ENCODE measurements at regions not wholly inside any gene's neighbourhood (a gene's known extent, or its start where the extent isn't known, plus 50 kb on each side); places are given as distances from the start of the nearest gene placed in this dataset.
"Not testable (repeated sequence)": the region's sequence is repeated elsewhere in the genome, so short reads cannot be mapped to it uniquely, and the experiment has no call there.

DNA sequence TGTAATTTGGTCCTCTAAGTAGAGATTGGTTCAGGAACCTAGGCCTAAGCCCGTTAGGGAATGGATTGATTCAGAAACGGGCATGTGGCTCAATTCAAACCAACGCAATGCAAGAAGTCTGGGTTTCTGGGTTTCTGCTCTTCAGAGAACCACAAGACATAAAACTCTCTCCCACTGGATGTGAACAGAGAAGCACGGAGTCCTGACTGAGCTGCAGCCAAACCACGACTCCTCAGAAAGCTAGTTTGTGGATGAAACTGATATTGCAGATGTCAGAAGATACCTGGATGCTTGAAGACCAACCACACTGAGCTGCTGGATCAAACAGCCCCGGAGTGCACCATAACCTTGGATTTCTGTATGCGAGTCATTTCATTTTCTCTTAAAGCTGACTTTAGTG, 50.0 kb downstream of the SOD2 start:
- DNase-seq: no peak

DNA sequence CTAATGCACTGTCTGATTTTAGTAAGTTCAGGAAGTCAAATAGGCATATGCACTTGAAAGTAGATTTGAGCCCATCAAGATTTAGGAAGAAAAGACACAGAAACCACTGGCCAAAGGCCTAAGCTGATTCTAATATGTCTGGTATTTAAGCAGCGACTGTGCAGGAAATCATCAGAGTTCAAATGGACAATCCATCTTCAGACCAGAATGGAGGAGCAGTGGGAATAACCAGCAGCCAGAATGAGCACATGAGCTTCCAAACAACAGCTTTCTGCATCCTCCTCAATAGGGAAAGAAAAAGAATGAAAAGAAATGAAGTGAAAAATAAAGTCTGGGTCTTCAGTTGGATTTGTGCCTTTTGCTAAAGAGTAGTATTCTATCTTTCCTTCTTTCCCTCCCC, 50.6 kb downstream of the SOD2 start:
- DNase-seq: no peak

DNA sequence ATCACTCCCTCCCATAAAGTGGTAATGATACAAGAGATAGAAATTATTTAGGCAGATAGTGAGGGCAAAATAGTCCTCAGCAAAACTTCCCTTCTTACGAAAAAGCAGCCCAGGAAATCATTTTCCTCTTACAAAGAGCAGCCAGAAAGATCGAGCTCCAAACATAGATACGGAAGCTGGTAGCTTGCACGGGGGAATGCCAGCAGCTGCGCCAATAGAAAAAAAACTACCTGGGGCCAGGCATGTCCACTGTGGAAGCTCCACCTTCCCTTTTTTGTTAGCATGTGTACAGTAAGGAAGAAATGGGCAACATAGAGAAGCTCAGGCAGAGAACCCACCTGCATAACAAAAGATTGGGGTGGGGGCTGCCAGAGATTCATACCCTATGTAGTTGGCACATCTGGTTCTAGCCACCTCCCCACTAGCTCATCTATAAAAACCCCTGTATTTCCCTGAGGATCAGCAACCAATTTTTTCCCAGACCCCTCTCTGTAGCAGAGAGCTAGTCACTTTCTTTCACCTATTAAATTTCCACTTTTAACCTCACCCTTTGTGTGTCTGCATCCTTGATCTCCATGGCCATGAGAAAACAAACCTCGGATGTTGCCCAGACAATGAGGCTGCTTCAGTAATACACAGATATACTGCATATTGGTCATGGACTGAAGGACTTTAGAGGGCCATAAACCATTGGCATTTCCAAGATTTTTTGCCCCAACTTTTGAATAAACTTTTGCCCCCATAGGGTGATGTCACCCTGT, 52.1 kb downstream of the SOD2 start:
- no peak for DNase-seq

- DNase-seq: no peak
These were observed 52.7 kb downstream of the SOD2 start for GRCh38 chr6:159640322-159640721.

GRCh38 chr6:159639721-159640120, 53.3 kb downstream of the SOD2 start:
- DNase-seq: no peak

GRCh38 chr6:159633196-159633595, 59.8 kb downstream of the SOD2 start:
- peak; percentile 43 for DNase-seq

- DNase-seq: no peak
These were observed 61.2 kb downstream of the SOD2 start for GRCh38 chr6:159631886-159632285.

- no peak for DNase-seq
These were observed 65.1 kb downstream of the SOD2 start for GRCh38 chr6:159627939-159628338.

DNA sequence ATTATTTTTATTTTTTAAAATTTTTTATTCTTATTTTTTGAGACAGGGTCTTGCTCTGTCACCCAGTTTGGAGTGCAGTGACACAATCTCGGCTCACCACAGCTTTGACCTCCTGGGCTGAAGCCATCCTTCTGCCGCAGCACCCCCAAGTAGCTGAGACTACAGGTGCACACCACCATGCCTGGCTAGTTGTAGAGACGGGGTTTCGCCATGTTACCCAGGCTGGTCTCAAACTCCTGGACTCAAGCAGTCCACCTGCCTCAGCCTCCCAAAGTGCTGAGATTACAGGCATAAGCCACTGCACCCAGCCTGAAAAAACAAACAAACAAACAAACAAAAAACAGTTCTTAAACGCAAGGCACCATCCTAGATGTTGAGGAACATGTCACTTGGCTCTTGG, 66.5 kb downstream of the SOD2 start:
- DNase-seq: not testable (repeated sequence)

- no peak for DNase-seq
These were observed 69.9 kb downstream of the SOD2 start for GRCh38 chr6:159623156-159623555.

GRCh38 chr6:159620947-159621346, 72.1 kb downstream of the SOD2 start:
- DNase-seq: no peak

DNA sequence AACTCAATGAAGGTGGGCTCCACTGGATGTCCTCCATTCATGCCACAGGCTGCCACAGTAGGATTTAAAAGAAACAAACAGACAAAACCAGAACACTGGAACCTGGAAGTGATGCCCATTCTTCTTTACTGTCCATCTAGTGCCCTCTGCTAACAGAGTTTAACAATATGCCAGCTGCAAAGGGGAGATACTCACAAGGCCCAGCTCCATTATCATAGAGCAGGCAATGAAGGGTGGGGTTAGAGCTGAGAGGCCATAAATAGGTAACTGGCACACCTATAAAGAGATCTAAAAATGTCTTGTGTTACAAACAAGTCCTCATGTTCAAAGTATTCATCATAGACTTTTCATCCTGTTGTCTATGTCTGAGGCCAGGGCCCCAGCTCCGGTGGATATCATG, 75.6 kb downstream of the SOD2 start:
- no peak for DNase-seq

DNA sequence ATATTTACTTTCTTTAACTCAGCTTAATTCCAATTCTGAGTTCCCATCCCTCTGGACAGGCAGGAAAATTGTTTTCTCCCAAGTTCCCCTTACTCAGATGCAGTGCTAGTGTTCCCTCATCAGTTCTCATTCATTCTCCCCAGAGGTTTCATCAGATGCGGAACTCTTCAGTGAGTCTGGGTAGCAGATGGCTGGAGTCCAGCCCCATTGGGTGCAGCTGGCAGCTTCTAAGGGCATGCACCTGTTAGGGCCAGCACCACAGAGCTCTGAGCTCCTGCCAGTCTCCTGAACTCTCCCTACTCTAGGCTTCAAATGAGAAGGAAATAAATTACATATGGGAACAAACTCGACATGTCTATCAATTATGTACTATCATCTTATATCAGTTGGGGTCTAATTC, 76.6 kb downstream of the SOD2 start:
- no peak for DNase-seq

DNA sequence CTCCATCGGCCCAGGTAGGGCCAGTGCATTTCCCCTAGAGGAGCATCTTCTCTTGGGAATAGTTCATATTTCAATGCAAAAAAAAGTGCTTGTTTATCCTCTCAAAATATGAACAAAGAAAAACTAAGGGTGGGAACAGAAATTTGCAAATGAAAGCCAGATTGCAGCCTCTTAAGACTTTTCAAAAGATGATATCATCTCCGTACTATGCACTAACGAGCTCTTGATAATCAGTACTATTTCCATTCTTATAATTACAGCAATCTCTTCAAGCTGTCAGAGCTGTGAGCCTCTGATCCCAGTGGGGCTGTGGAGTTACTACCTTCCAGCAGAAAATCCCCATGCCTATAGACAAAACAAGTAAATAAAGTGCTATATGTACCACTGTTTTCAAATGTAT, 77.1 kb downstream of the SOD2 start:
- no peak for DNase-seq

DNA sequence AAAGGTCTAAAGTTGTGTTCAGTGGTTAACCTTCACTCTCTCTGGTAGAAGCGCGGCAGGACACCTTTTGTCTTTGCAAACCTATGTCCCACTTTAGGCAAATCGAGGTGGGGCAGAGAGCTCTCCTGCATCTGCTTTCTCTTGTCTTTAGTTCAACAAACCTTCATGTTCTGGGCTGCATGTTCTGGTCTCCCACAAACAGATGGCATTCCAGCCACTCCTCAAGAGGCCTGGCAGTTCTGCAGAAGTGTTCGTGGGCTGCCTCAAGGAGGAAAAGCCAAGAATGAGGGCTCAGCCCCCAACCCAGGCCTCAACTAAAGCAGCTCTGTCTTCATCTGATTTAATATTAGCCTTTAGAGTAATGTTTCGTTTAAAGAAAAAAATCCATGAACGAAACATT, 82.2 kb downstream of the SOD2 start:
- DNase-seq: no peak

GRCh38 chr6:159609652-159610178, 83.3 kb downstream of the SOD2 start:
- no peak for DNase-seq

DNA sequence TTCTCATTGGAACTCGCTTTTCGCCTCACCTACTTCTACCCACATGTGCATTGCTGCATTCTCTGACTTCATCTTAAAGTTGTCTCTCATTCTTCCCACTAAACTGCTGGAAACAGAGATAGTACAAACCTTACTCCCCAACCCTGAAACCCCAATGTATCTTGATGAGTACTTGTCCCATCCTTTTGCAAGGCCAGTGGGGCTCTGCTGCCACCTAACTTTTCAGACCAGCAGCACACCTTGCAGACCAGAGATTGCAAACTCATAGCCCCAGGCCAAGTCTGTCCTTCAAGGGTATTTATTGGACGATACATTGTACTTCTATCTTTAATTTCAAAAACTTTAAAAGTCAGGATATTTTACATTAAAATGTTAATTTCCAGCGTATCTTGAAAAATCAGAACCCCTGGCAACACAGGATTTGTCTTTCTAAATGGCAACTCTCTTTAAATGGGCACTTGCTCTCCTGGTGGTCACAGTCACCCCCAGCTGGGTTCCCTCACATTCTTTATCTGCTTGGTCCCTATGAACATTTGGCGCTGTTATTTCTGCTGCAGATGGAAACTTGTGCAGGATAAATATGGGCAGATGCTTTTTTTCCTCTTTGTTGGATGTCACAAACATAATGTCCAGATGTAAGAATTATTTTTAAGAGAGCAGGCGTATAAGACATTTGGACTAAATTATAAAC, 83.9 kb downstream of the SOD2 start:
- DNase-seq: peak; percentile 62

- no peak for DNase-seq
These were observed 86.3 kb downstream of the SOD2 start for GRCh38 chr6:159606786-159607185.

DNA sequence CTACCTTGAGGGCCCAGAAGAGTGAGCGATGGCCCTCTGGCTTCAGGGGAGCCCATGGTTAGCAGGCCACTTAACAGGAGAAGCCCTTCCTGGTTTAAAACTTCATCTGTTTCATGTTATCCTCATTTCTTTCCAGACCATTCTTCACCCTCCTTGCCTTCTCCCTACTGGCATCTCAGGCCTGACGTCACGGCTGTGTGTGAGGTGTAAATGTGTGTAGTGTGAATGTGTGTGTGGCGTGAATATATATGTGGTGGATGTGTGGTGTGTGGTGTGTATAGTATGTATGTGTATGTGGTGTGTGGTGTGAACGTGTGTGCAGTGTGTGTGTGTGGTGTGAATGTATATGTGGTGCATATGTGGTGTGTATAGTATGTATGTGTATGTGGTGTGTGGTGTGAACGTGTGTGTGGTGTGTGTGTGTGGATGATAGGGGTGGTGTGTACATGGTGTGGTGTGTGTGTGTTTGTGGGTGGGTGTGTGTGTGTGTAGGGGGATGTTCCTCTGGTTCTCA, 88.5 kb downstream of the SOD2 start:
- DNase-seq: no peak

GRCh38 chr6:159602431-159603041, 90.5 kb downstream of the SOD2 start:
- no peak for DNase-seq

DNA sequence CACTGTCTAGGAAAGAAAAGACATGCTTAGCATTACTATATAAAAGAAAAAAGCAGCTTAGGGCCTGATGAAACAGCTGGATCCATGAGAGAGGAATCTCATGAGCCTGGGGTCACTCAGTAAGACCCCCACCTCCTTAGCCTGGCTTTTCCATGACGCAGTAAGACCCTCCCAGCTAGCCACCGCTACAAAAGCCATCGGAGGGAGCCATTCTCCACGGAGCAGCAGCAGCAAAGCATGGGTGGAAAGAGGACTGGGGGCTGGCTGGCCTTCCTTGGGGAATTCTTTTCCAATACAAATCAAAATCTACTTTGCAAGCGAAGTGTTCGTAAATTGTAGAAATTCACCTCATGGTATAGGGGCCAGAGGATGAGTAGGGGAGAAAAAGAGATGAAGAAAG, 91.8 kb downstream of the SOD2 start:
- no peak for DNase-seq

DNA sequence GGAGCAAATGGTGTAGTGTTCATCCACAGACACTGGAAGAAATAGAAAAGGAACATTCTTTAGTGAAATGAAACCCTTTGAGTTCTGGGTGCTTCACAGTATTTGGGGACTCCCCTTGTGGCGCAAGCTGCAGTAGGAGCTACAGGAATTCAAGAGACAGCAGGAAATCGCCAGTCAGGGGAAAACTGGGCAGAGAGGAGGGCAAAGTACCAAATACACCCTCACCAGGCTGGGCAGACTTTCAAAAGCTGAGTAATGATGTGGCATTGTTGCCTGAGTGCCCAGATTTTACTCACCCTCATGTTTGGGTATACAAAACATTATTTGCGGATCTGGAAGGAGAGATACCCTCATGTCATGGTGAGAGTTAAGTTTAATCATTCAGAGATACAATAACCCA, 97.9 kb downstream of the SOD2 start:
- no peak for DNase-seq

DNA sequence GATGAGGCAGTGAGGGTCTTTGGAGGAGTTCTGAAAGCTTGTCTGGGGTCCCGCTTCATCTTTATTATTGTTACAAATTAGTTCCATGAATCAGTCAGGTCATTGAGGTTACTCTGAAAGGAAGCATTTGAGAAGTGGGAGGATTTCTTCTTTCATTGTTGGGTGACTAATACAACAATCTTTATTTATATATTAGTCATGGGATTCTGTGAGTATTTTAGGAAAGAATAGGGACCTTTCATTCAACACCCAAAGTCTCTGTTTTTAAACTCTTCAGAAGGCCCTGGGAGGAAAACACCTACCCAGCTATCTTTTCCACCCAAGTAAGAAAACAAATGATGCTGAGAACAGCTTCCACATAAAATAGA, 98.3 kb downstream of the SOD2 start:
- no peak for DNase-seq
